IPS-15b (cell line): ENCODE measurements at regions not wholly inside any gene's neighbourhood (a gene's known extent, or its start where the extent isn't known, plus 50 kb on each side); places are given as distances from the start of the nearest gene placed in this dataset.

Source experiments
- H3K27me3 ChIP-seq: one replicate; pipeline ENCODE4 v1.6.1; 2013; ENCODE audit warnings: low read length; ENCODE audit not compliant: control insufficient read depth, insufficient read depth
- H3K36me3 ChIP-seq: one replicate; pipeline ENCODE4 v1.6.1; 2013; ENCODE audit warnings: low read length; ENCODE audit not compliant: control insufficient read depth, insufficient read depth
- H3K4me1 ChIP-seq: one replicate; pipeline ENCODE4 v1.6.1; 2013; ENCODE audit warnings: mild to moderate bottlenecking, low read length; ENCODE audit not compliant: control insufficient read depth, insufficient read depth
- H3K4me3 ChIP-seq: one replicate; pipeline ENCODE4 v1.5.1; 2013; ENCODE audit warnings: low read depth, low read length
- H3K9ac ChIP-seq: one replicate; pipeline ENCODE4 v1.6.1; 2013; ENCODE audit warnings: low read depth, mild to moderate bottlenecking, low read length
- H3K9me3 ChIP-seq: one replicate; pipeline ENCODE4 v1.6.1; 2013; ENCODE audit warnings: mild to moderate bottlenecking, low read length; ENCODE audit not compliant: control insufficient read depth, insufficient read depth

DNA sequence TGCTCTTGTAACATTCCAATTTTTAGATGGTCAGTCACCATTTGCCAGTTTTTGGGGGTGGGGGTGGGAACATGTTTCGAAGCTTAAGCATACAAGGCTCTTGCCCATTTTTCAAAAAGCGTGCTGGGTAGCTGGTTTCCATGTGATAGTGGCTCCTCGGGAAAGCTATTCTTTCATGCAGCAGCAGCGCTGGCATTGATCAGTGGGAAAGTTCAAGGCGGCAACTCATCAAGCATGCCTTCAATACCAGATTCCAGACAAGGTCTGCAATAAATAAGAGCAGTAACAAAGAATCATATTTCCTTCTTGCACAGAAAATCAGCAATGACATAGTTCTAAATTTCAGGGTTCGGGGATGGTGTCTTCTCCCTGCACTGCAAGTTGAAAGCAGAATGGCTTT is 133.5 kb upstream of the ONECUT1 start:
- Histone ChIP-seq H3K4me1 (peaks cover 2% of the 10 kb centered on the region), H3K9ac (no peak overlapping the region), H3K9me3 (no peaks in the 10 kb centered on the region), H3K4me3 (no peak overlapping the region), H3K36me3 (no peaks in the 10 kb centered on the region), H3K27me3 (no peaks in the 10 kb centered on the region)

DNA sequence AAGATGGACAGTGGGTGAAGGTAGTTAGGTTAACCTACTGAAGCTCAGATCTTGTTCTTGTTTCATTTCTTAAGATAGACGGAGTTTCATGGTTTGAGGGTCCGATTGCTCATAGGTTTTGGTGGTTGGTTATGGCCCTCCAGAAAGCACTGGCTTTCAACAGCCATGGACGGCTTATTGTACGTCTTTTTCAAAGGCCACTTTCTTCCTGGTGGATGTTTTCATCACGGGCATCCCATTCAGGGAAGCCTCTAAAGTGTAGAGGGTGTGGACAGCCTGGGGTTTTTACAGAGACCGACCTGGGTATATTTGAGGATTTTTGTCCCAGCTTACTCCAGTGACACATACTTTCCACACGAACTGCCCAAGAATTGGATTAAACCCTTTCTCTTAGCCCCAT is 132.7 kb upstream of the ONECUT1 start:
- H3K9me3 ChIP-seq, result no peaks in the 10 kb centered on the region
- no peaks in the 10 kb centered on the region for H3K36me3 ChIP-seq
- no peak overlapping the region for H3K9ac ChIP-seq
- no peaks in the 10 kb centered on the region for H3K27me3 ChIP-seq
- no peak overlapping the region for H3K4me3 ChIP-seq
- H3K4me1 ChIP-seq, result peaks cover 2% of the 10 kb centered on the region

DNA sequence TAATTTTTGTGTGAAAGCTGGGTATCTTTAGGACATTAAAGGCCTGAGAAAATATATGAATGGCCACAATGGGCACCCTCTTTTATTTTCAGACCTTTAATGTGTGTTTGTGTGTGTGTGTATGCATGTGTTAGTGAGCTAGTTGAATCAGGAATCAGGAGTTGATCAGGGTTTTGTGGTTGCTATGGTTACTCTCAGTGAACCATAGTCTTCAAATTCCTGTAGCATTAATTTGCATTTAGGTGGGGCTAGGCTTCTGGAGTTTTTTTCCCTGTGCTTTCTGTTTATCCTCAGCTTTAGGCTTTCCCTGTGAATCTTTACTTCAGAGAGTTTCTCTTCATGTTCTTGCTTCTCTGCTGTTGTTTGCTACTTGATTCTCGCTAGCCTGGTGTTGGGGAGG is 122.0 kb upstream of the ONECUT1 start:
- no peak overlapping the region for H3K4me3 ChIP-seq
- no peaks in the 10 kb centered on the region for H3K27me3 ChIP-seq
- H3K36me3 ChIP-seq, result no peaks in the 10 kb centered on the region
- H3K4me1 ChIP-seq, result no peaks in the 10 kb centered on the region
- H3K9ac ChIP-seq, result no peak overlapping the region
- no peaks in the 10 kb centered on the region for H3K9me3 ChIP-seq

DNA sequence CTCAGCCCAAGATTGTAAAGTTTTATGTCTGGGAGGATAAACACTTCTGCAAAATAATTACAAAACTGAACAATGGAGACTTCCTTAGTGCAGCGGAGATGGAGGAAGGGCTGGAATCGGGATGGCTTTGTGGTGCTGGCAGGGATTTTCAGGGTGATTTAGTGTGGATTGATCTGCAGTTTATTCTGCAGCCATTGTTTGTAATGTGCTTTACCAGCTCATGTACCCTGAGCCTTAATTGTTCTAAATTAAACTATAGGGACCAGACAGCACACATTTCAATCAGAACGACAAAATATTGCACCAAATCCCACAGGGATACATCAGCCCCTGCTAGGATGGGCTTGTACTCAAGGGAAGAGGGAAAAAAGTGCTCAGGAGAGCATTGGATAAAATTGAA is 103.2 kb upstream of the ONECUT1 start:
- Histone ChIP-seq H3K36me3 (no peaks in the 10 kb centered on the region), H3K27me3 (no peaks in the 10 kb centered on the region), H3K9me3 (no peaks in the 10 kb centered on the region), H3K9ac (no peak overlapping the region), H3K4me3 (no peak overlapping the region), H3K4me1 (no peaks in the 10 kb centered on the region)

DNA sequence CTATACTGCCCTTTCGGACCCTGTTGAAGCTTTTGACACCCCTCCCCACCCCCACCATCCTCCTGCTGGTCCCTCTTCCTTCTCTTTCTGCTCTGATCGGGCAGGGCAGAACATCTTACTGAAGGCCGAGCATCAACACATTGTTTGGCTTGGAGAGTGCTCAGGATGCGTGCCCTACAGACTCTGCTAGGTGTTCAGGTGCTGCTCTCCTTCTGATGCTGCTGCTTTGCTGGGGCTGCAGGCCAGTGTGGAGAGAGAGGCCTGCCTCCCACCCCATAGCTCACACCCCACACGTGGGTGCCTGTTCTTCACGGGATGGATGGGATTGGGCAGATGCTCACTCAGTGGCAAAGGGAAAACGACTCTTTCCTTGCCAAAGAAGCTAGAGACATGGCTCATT is 89.8 kb upstream of the ONECUT1 start:
- H3K9me3 ChIP-seq, result no peaks in the 10 kb centered on the region
- peaks cover 4% of the 10 kb centered on the region for H3K4me1 ChIP-seq
- no peaks in the 10 kb centered on the region for H3K36me3 ChIP-seq
- no peak overlapping the region for H3K4me3 ChIP-seq
- no peaks in the 10 kb centered on the region for H3K27me3 ChIP-seq
- no peak overlapping the region for H3K9ac ChIP-seq

DNA sequence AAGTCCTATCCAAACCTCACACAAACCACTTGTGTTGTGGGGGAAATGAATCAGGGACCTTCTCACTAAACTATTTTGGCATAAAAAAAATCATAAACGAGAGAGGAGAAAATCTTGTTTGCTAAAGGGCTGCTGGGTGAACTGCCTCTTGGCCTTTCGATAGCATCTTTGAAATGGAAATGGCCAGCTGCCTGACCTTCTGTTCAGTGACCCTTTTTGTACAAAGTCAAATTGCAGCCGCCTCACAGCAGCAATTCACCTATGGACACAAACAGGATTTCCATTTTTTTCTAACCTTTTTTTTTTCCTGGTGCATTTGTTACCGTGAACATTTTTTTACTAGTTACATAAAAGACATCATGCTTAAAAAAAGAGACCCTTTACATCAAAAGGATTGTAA is 89.0 kb upstream of the ONECUT1 start:
- no peaks in the 10 kb centered on the region for H3K9me3 ChIP-seq
- no peaks in the 10 kb centered on the region for H3K27me3 ChIP-seq
- no peak overlapping the region for H3K4me3 ChIP-seq
- H3K9ac ChIP-seq, result no peak overlapping the region
- H3K36me3 ChIP-seq, result no peaks in the 10 kb centered on the region
- H3K4me1 ChIP-seq, result peaks cover 4% of the 10 kb centered on the region

DNA sequence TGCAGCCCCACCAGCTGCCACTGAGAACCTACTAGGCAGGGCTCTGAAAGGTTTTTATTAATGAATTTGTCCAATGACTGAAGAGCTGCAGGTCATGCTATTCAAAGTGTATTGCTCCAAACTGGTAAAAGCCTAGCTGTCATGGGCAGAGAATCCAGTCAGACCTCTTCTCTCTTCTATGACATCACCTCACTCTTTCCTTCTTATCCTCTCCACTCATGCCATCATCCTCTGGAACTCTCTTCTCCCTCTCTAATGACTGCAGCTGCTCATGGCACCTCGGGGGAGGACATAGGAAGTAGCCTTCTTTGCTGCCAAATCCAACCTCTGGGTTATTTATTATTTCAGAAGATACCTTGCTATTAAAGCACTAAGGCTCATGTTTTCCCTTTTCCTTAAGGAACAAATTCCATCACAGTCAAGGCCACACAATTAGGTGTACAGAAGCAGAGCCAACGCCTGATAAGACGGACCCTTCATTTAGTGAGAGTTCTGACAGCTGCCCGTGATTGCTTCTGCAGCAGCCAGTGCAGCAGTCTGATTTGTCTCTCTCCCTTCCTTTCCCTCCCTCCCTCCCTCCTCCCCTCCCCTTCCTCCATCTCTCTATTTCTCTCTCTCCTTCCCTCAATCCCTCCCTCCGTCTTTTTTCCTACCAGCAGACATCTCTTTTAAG is 87.0 kb upstream of the ONECUT1 start:
- peaks cover 4% of the 10 kb centered on the region for H3K4me1 ChIP-seq
- H3K27me3 ChIP-seq, result no peaks in the 10 kb centered on the region

DNA sequence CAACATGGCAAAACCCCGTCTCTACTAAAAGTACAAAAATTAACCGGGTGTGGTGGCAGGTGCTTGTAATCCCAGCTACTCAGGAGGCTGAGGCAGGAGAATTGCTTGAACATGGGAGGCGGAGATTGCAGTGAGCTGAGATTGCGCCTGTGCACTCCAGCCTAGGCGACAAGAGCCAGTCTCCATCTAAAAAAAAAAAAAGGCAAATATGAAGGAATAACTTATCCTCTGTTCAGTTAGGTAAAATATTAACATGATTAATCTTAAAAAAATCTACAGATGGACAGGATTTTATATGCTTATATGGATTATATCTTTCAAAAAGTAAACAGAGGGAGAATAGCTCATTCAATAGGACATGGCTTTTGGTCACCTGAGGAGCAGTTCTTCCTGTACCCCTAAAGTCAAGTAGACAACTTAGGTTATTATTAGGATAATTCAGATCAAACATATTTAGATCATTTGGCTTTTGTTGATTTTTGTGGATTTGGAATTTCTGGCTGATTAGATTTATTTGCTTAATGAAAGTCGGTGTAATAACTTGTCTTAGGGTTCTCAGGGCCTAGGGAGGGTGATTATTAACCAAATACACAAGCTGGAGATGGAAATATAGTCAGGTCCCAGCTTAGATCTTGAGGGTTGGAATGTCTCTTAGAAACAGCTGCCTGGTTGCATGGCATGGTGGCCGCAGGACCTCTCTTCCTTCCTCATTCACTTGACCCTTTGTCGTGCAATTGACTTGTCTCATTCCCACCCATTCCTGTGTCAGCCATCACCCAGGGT is 82.1 kb upstream of the ONECUT1 start:
- H3K4me3 ChIP-seq, result no peak overlapping the region
- peaks cover 5% of the 10 kb centered on the region for H3K4me1 ChIP-seq
- no peaks in the 10 kb centered on the region for H3K27me3 ChIP-seq
- H3K9ac ChIP-seq, result no peak overlapping the region
- no peaks in the 10 kb centered on the region for H3K36me3 ChIP-seq
- H3K9me3 ChIP-seq, result no peaks in the 10 kb centered on the region

More for the DNA sequence above, 87.0 kb upstream of the ONECUT1 start:
- Histone ChIP-seq H3K4me3 (no peak overlapping the region), H3K9me3 (no peaks in the 10 kb centered on the region), H3K9ac (no peak overlapping the region), H3K36me3 (no peaks in the 10 kb centered on the region)

DNA sequence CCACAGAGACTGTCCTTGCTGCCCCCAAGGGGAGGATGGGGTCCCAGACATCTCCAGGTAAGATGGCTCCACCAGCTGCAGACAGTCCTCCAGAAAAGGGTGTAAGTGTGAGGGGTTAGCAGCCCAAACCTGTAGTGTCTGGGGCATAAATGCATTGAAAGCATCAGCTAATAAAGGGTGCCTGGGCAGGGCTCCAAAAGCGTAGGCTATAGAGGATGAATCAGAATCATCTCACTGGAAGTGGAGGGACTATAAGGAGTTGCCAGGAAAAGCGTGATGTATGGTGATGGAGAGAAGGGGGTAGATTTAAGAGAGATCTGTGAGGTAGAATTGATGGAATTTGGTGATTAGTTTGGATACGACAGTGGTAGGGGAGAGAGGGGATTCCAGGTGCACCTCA is 79.9 kb upstream of the ONECUT1 start:
- Histone ChIP-seq H3K36me3 (no peaks in the 10 kb centered on the region), H3K9ac (no peak overlapping the region), H3K9me3 (no peaks in the 10 kb centered on the region), H3K4me3 (no peak overlapping the region), H3K27me3 (peaks cover 3% of the 10 kb centered on the region), H3K4me1 (peaks cover 5% of the 10 kb centered on the region)

DNA sequence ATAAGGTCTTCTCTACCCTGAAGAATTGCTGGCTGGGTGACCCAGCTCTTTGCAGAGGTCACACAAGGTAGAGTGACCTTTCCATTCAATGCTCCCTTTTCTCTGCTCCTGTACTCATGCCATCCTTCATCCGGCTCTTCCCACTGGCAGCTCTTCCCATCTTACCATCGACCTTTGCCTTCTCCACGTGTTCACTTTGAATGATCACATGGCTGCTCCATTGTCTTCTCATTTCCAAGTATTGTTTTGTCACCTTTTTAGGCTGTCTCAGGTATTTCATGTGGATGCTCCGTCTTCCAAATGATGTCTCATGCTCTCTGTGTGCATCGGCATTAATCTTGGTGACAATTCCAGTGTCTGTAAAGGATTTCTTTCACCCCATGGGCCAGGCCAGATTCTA is 76.6 kb upstream of the ONECUT1 start:
- Histone ChIP-seq H3K9ac (no peak overlapping the region), H3K36me3 (no peaks in the 10 kb centered on the region), H3K27me3 (peaks cover 3% of the 10 kb centered on the region), H3K4me1 (peaks cover 5% of the 10 kb centered on the region), H3K9me3 (no peaks in the 10 kb centered on the region), H3K4me3 (no peak overlapping the region)

DNA sequence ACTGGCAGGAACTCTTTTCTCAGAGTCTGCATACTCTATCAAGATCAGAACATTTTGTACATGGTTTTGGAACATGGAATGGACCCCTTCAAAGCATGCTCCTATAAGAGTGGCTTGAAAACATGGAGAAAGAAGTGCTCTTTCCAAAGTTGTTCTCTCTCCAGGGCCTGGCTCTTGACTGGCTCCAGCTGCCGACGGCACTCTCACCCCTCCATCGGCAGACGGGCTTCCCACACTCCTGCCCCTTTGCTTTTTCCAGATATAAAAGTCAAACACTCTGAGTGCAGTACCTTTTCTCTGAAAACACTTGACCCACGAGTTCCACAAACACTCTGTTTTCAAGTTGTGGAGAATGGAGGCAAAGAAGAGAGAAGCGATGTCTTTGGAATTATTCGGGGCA is 72.5 kb upstream of the ONECUT1 start:
- Histone ChIP-seq H3K9ac (no peak overlapping the region), H3K36me3 (no peaks in the 10 kb centered on the region), H3K27me3 (peaks cover 17% of the 10 kb centered on the region), H3K4me3 (no peak overlapping the region), H3K9me3 (no peaks in the 10 kb centered on the region), H3K4me1 (peaks cover 5% of the 10 kb centered on the region)

DNA sequence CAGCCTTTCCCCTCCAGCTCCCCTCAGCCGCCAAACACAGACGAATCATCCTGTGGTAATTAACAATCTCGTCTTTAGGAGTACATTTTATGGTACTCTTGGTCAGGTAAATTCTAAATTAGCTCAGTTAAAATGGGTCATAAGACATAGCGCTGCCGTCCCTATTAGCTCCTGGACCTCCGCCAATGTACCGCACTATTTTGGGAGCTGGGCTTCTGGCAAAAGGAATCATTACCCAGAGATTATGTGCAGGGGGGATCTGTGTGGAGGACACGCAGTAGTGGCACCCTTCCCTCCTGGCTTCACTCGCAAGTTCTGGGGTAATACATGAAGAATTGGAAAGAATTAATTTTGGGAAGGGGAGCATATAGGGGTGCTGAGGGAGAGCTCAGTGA is 68.6 kb upstream of the ONECUT1 start:
- Histone ChIP-seq H3K9ac (no peak overlapping the region), H3K4me1 (peaks cover 11% of the 10 kb centered on the region)

More for the DNA sequence above, 68.6 kb upstream of the ONECUT1 start:
- Histone ChIP-seq H3K9me3 (no peaks in the 10 kb centered on the region), H3K36me3 (no peaks in the 10 kb centered on the region), H3K4me3 (no peak overlapping the region), H3K27me3 (peaks cover 19% of the 10 kb centered on the region)
